HepG2 (cell line): ENCODE measurements at regions not wholly inside any gene's neighbourhood (a gene's known extent, or its start where the extent isn't known, plus 50 kb on each side); places are given as distances from the start of the nearest gene placed in this dataset.

Experiments used
- BRF2 ChIP-seq: sonication (generic); formaldehyde crosslinking; IDR thresholded peaks from 2 replicates; pipeline ENCODE4 v1.8.1; 2022; ENCODE audit warnings: mild to moderate bottlenecking, missing genetic modification reagents
- CEBPB ChIP-seq: IDR thresholded peaks from 2 replicates; pipeline ENCODE4 v1.6.1; 2011; ENCODE audit warnings: low read depth, low read length, improper control_type of control experiment, borderline replicate concordance
- CTCF ChIP-seq: sonication (generic); formaldehyde crosslinking; IDR thresholded peaks from 2 replicates; pipeline ENCODE4 v1.5.0; 2020; ENCODE audit warnings: mild to moderate bottlenecking, missing genetic modification reagents, moderate library complexity
- HBP1 ChIP-seq: IDR thresholded peaks from 2 replicates; pipeline ENCODE4 v1.6.1; 2016; ENCODE audit warnings: low read depth, control low read depth
- NFYC ChIP-seq: IDR thresholded peaks from 2 replicates; pipeline ENCODE4 v1.6.1; 2016; ENCODE audit warnings: missing genetic modification reagents, missing compliant biosample characterization
- PATZ1 ChIP-seq: sonication (generic); formaldehyde crosslinking; IDR thresholded peaks from 2 replicates; pipeline ENCODE4 v1.4.0; 2020; ENCODE audit warnings: missing genetic modification reagents
- RARG ChIP-seq: sonication (generic); formaldehyde crosslinking; IDR thresholded peaks from 2 replicates; pipeline ENCODE4 v1.4.0; 2020; ENCODE audit warnings: low read depth, mild to moderate bottlenecking, missing genetic modification reagents
- SNAPC4 ChIP-seq: sonication (generic); formaldehyde crosslinking; IDR thresholded peaks from 2 replicates; pipeline ENCODE4 v1.4.0; 2020; ENCODE audit warnings: mild to moderate bottlenecking, missing genetic modification reagents
- ZBTB40 ChIP-seq, 2 experiments: fragments of 450-650 bp in 1 of 2; sonication (generic) in 1 of 2; formaldehyde crosslinking in 1 of 2; IDR thresholded peaks; 2 replicates each; pipeline versions ENCODE4 v1.6.1 to v1.8.0; 2016 to 2022; ENCODE audit warnings: antibody characterized with exemption in 1 of 2, mild to moderate bottlenecking in 1 of 2, missing genetic modification reagents in 1 of 2
- ZZZ3 ChIP-seq: sonication (generic); formaldehyde crosslinking; IDR thresholded peaks from 2 replicates; pipeline ENCODE4 v1.4.0; 2020; ENCODE audit warnings: missing genetic modification reagents, mild to moderate bottlenecking, borderline replicate concordance

- no peak for TF ChIP-seq HBP1 (CRISPR knock-in tag)
- no peak for TF ChIP-seq CEBPB
- no peak for TF ChIP-seq BRF2 (CRISPR knock-in tag)
- TF ChIP-seq CTCF = no peak
- no peak for TF ChIP-seq SNAPC4 (CRISPR knock-in tag)
- no peak for TF ChIP-seq NFYC (CRISPR knock-in tag)
- TF ChIP-seq ZZZ3 (CRISPR knock-in tag) = no peak
- TF ChIP-seq PATZ1 (CRISPR knock-in tag) = no peak
- TF ChIP-seq RARG (CRISPR knock-in tag) = no peak
- TF ChIP-seq ZBTB40 (IDR thresholded peaks at IDR 0.05) = no peak
- TF ChIP-seq ZBTB40 (CRISPR knock-in tag; IDR thresholded peaks at IDR 0.05) = no peak
These were observed 977.7 kb downstream of the PLOD2 start for GRCh38 chr3:145183261-145183660.
